SK-N-SH (cell line): ENCODE measurements at regions not wholly inside any gene's neighbourhood (a gene's known extent, or its start where the extent isn't known, plus 50 kb on each side); places are given as distances from the start of the nearest gene placed in this dataset.

ENCODE experiments used
- CTCF ChIA-PET: fragments of 300-600, 350-600 bp; formaldehyde crosslinking; extraction: SDS; loops from one replicate; lab custom pipeline; 2021; lab: Yijun Ruan, JAX
- POLR2A ChIA-PET: fragments of 350-600 bp; sonication (Branson Sonifier 250); formaldehyde crosslinking; extraction: SDS; loops from one replicate; lab custom pipeline; 2020; ENCODE audit warnings: antibody characterized with exemption, inconsistent platforms; lab: Yijun Ruan, JAX
- DNase-seq: peaks from one replicate; pipeline ENCODE4 v3.0.0; 2012
- H2AFZ ChIP-seq: fragments of 200-600 bp; sonication (generic); 2 replicates; pipeline ENCODE4 v1.8.1; 2016; ENCODE audit warnings: antibody characterized with exemption, mild to moderate bottlenecking, low read depth
- H3F3A ChIP-seq: fragments of 200-600 bp; sonication (generic); replicated peaks from 2 replicates; pipeline ENCODE3; 2016; ENCODE audit warnings: antibody characterized with exemption, mild to moderate bottlenecking; ENCODE audit not compliant: insufficient read depth
- H3K27ac ChIP-seq, 2 experiments: fragments of 200-500 bp in 1 of 2; fragments of 200-600 bp in 1 of 2; sonication (Bioruptor generic) in 1 of 2; sonication (generic), shearing (Covaris generic) in 1 of 2; 2 replicates each; pipeline versions ENCODE4 v1.5.1 to v1.6.1; 2014 to 2016; ENCODE audit warnings: low read depth in 2 of 2, inconsistent platforms in 1 of 2, low read length in 1 of 2, mild to moderate bottlenecking in 1 of 2, mixed read lengths in 1 of 2
- H3K27me3 ChIP-seq: fragments of 200-600 bp; sonication (generic), shearing (Covaris generic); 2 replicates; pipeline ENCODE4 v1.6.1; 2016; ENCODE audit warnings: mixed run types; ENCODE audit not compliant: insufficient read depth
- H3K36me3 ChIP-seq, 2 experiments: fragments of 200-500 bp in 1 of 2; fragments of 200-600 bp in 1 of 2; sonication (Bioruptor generic) in 1 of 2; sonication (generic) in 1 of 2; replicated peaks in 1 of 2; 2 replicates each; pipeline versions ENCODE3 to v1.5.1; 2014 to 2016; ENCODE audit warnings: low read length in 1 of 2, mild to moderate bottlenecking in 1 of 2; ENCODE audit not compliant: insufficient read depth in 2 of 2, control insufficient read depth in 1 of 2
- H3K4me1 ChIP-seq, 2 experiments: fragments of 200-500 bp in 1 of 2; fragments of 200-600 bp in 1 of 2; sonication (Bioruptor generic) in 1 of 2; sonication (generic), shearing (Covaris generic) in 1 of 2; 2 replicates each; pipeline versions ENCODE4 v1.5.1 to v1.6.1; 2014 to 2016; ENCODE audit warnings: low read depth in 1 of 2, low read length in 1 of 2, mixed run types in 1 of 2; ENCODE audit not compliant: insufficient read depth in 2 of 2, control insufficient read depth in 1 of 2
- H3K4me2 ChIP-seq: fragments of 200-600 bp; sonication (generic), shearing (Covaris generic); 2 replicates; pipeline ENCODE4 v1.6.1; 2017; ENCODE audit warnings: mixed run types
- H3K4me3 ChIP-seq, 2 experiments: fragments of 200-500 bp in 1 of 2; fragments of 200-600 bp in 1 of 2; sonication (Bioruptor generic) in 1 of 2; sonication (generic), shearing (Covaris generic) in 1 of 2; 2 replicates each; pipeline versions ENCODE4 v1.5.1 to v1.8.1; 2014 to 2016; ENCODE audit warnings: low read depth in 2 of 2, inconsistent platforms in 1 of 2, low read length in 1 of 2, mild to moderate bottlenecking in 1 of 2, mixed read lengths in 1 of 2, moderate library complexity in 1 of 2
- H3K79me2 ChIP-seq: fragments of 200-600 bp; sonication (generic); 2 replicates; pipeline ENCODE4 v1.8.1; 2017; ENCODE audit warnings: mild to moderate bottlenecking; ENCODE audit not compliant: insufficient read depth
- H3K9ac ChIP-seq: fragments of 200-600 bp; sonication (generic); 2 replicates; pipeline ENCODE4 v1.6.1; 2017; ENCODE audit warnings: mixed run types
- H3K9me2 ChIP-seq: fragments of 200-600 bp; sonication (generic); 2 replicates; pipeline ENCODE4 v1.6.1; 2017; ENCODE audit warnings: mixed run types
- H3K9me3 ChIP-seq: fragments of 200-600 bp; sonication (generic); 2 replicates; pipeline ENCODE4 v1.6.1; 2017; ENCODE audit warnings: mixed run types, mild to moderate bottlenecking, moderate library complexity
- H4K20me1 ChIP-seq: fragments of 200-600 bp; sonication (generic); 2 replicates; pipeline ENCODE4 v1.6.1; 2017; ENCODE audit warnings: mild to moderate bottlenecking, mixed run types; ENCODE audit not compliant: insufficient read depth
- CHD2 ChIP-seq: fragments of 150-350 bp; IDR thresholded peaks from 2 replicates; pipeline ENCODE4 v1.6.1; 2018; ENCODE audit warnings: low read length; ENCODE audit not compliant: partially characterized antibody
- FOSL2 ChIP-seq: IDR thresholded peaks from 2 replicates; pipeline ENCODE4 v1.4.0; 2012; ENCODE audit warnings: low read depth, mild to moderate bottlenecking, moderate library complexity, borderline replicate concordance
- FOXJ3 ChIP-seq: sonication (generic); formaldehyde crosslinking; IDR thresholded peaks from 2 replicates; pipeline ENCODE4 v1.5.1; 2020; ENCODE audit warnings: mild to moderate bottlenecking, missing genetic modification reagents
- MEF2A ChIP-seq: IDR thresholded peaks from 2 replicates; pipeline ENCODE4 v1.4.0; 2012; ENCODE audit warnings: low read depth, borderline replicate concordance
- MXI1 ChIP-seq: IDR thresholded peaks from 2 replicates; pipeline ENCODE4 v1.6.1; 2012; ENCODE audit warnings: mild to moderate bottlenecking, low read depth, low read length, improper control_type of control experiment
- NFIC ChIP-seq: IDR thresholded peaks from 2 replicates; pipeline ENCODE4 v1.4.0; 2012; ENCODE audit warnings: borderline replicate concordance
- NRF1 ChIP-seq: IDR thresholded peaks from 2 replicates; pipeline ENCODE4 v1.6.1; 2012; ENCODE audit warnings: low read depth, mild to moderate bottlenecking, low read length
- RCOR1 ChIP-seq: fragments of 150-350 bp; IDR thresholded peaks from 2 replicates; pipeline ENCODE4 v1.6.1; 2017; ENCODE audit warnings: antibody characterized with exemption, low read length
- RFX5 ChIP-seq: IDR thresholded peaks from 2 replicates; pipeline ENCODE4 v1.6.1; 2012; ENCODE audit warnings: mild to moderate bottlenecking, improper control_type of control experiment, low read length
- SIN3A ChIP-seq: IDR thresholded peaks from 2 replicates; pipeline ENCODE4 v1.6.1; 2012; ENCODE audit warnings: low read depth, mild to moderate bottlenecking, low read length, moderate library complexity, borderline replicate concordance
- SMC3 ChIP-seq: IDR thresholded peaks from 2 replicates; pipeline ENCODE4 v1.6.1; 2012; ENCODE audit warnings: low read depth, low read length, improper control_type of control experiment
- TAF1 ChIP-seq: IDR thresholded peaks from 2 replicates; pipeline ENCODE4 v1.6.1; 2012; ENCODE audit warnings: low read depth, mild to moderate bottlenecking, low read length, moderate library complexity, borderline replicate concordance
- YY1 ChIP-seq: IDR thresholded peaks from 2 replicates; pipeline ENCODE4 v1.4.0; 2012; ENCODE audit warnings: low read depth, mild to moderate bottlenecking
- WGBS: methylation state at CpG from one replicate; pipeline ENCODE4 v1.1.6; 2017; ENCODE audit warnings: low lambda C conversion rate; 5-methylcytosine and 5-hydroxymethylcytosine counted together
- TF ChIP-seq, protein P1 (sequence below): fragments of 200-600 bp; sonication (generic); IDR thresholded peaks from 2 replicates; pipeline ENCODE4 v1.6.1; 2017; ENCODE audit warnings: antibody characterized with exemption, mild to moderate bottlenecking, moderate library complexity
- TF ChIP-seq, protein P2 (sequence below): IDR thresholded peaks from 2 replicates; pipeline ENCODE4 v1.4.0; 2012; ENCODE audit warnings: low read depth, borderline replicate concordance
- TF ChIP-seq, protein P3 (sequence below): IDR thresholded peaks from 2 replicates; pipeline ENCODE4 v1.4.0; 2012; ENCODE audit warnings: low read depth
- TF ChIP-seq, protein P4 (sequence below): IDR thresholded peaks from 2 replicates; pipeline ENCODE4 v1.6.1; 2012; ENCODE audit warnings: mild to moderate bottlenecking, low read depth, low read length, moderate library complexity

DNA sequence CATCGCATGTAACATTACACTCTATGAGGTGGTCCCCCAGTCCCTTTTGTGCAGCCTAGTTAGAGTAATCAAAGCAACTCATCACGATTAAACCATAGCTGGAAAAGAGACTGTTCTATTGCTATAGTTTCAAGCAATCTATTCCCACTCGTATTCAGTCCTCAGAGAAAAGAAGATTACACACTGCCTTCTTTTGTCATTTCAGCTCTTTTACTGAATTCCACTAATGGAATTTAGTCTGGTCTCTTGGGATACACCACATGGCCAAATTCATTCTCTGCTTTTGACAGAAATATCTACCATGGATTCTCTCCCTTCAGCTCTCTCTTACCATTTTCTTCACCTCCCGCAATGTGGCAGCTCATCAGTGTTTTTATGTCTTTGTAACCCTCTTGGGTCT, 108.9 kb upstream of the HDAC9 start:
- Histone ChIP-seq H2AFZ (no peak overlapping the region), H3K27ac (no peak overlapping the region), H3K27me3 (no peaks in the 10 kb centered on the region), H4K20me1 (no peaks in the 10 kb centered on the region), H3K4me2 (no peak overlapping the region), H3K9ac (no peak overlapping the region), H3K79me2 (no peaks in the 10 kb centered on the region), H3F3A (peaks cover 13% of the 10 kb centered on the region), H3K4me3 (no peak overlapping the region), H3K9me3 (no peaks in the 10 kb centered on the region), H3K36me3 (no peaks in the 10 kb centered on the region), H3K4me1 (peaks cover 3 to 16% of the 10 kb centered on the region in 2 experiments), H3K9me2 (no peaks in the 10 kb centered on the region)
- ChIA-PET POLR2A (no interaction called here), CTCF (interaction anchor here (0.9 to 1.4 kb wide), 3 partner anchors 14 to 21 kb away, joined by 3 read pairs; no protein-coding TSS in a partner anchor)
- 87% methylated on average over 4 of the region's 4 CpGs for WGBS
- no peak for DNase-seq
- TF ChIP-seq FOXJ3 (no peak), MXI1 (no peak), SMC3 (no peak), YY1 (no peak), FOSL2 (no peak), RCOR1 (no peak)
- TF ChIP-seq, protein P1, sequence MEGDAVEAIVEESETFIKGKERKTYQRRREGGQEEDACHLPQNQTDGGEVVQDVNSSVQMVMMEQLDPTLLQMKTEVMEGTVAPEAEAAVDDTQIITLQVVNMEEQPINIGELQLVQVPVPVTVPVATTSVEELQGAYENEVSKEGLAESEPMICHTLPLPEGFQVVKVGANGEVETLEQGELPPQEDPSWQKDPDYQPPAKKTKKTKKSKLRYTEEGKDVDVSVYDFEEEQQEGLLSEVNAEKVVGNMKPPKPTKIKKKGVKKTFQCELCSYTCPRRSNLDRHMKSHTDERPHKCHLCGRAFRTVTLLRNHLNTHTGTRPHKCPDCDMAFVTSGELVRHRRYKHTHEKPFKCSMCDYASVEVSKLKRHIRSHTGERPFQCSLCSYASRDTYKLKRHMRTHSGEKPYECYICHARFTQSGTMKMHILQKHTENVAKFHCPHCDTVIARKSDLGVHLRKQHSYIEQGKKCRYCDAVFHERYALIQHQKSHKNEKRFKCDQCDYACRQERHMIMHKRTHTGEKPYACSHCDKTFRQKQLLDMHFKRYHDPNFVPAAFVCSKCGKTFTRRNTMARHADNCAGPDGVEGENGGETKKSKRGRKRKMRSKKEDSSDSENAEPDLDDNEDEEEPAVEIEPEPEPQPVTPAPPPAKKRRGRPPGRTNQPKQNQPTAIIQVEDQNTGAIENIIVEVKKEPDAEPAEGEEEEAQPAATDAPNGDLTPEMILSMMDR, result no peak

DNA sequence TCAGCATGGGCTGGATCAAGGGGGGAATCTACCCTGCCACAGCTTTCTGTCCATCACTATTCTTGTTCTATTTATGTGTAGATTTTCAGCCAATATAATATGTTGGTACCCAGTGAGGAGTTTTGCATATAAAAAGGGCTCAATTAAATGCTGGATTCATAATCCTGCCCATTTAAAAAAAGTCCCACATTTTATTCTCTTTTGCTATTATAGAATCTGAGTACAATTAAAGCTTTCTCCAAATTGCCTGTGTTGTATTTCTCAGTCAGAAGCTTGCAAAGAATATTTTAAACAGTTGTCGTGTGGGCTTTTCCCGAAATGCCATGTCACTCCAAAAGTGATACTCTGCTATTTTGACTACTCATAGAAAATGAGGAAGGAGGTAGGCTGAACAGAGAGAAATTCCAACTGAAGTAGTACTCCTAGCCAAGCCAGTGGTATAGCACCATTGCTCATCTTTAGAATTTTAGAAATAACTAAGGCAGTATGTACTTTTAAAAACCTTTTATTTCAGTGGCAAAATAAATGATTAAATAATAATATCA, 108.3 kb upstream of the HDAC9 start:
- no peaks in the 10 kb centered on the region for H3K36me3 ChIP-seq
- H4K20me1 ChIP-seq, result no peaks in the 10 kb centered on the region
- H3K4me1 ChIP-seq, result peaks cover 3 to 16% of the 10 kb centered on the region in 2 experiments
- POLR2A ChIA-PET, result no interaction called here
- H2AFZ ChIP-seq, result no peak overlapping the region
- CTCF ChIA-PET, result interaction anchor here (0.9 to 1.4 kb wide), 3 partner anchors 13 to 21 kb away, joined by 3 read pairs; no protein-coding TSS in a partner anchor
- H3K9me2 ChIP-seq, result no peaks in the 10 kb centered on the region
- H3K4me3 ChIP-seq, result no peak overlapping the region
- DNase-seq, result no peak
- no peaks in the 10 kb centered on the region for H3K27me3 ChIP-seq
- 83% methylated on average over 2 of the region's 2 CpGs for WGBS
- H3K27ac ChIP-seq, result no peak overlapping the region
- no peak overlapping the region for H3K9ac ChIP-seq
- H3K4me2 ChIP-seq, result no peak overlapping the region
- peaks cover 13% of the 10 kb centered on the region for H3F3A ChIP-seq
- no peaks in the 10 kb centered on the region for H3K9me3 ChIP-seq
- H3K79me2 ChIP-seq, result no peaks in the 10 kb centered on the region
- TF ChIP-seq FOXJ3, result no peak
- TF ChIP-seq TAF1, result no peak
- no peak for TF ChIP-seq MEF2A
- TF ChIP-seq, protein P2, sequence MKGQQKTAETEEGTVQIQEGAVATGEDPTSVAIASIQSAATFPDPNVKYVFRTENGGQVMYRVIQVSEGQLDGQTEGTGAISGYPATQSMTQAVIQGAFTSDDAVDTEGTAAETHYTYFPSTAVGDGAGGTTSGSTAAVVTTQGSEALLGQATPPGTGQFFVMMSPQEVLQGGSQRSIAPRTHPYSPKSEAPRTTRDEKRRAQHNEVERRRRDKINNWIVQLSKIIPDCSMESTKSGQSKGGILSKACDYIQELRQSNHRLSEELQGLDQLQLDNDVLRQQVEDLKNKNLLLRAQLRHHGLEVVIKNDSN, result no peak
- no peak for TF ChIP-seq SIN3A
- TF ChIP-seq, protein P1, result no peak
- TF ChIP-seq CHD2, result no peak
- no peak for TF ChIP-seq RFX5
- TF ChIP-seq NRF1, result no peak
- no peak for TF ChIP-seq RCOR1
- TF ChIP-seq, protein P3, sequence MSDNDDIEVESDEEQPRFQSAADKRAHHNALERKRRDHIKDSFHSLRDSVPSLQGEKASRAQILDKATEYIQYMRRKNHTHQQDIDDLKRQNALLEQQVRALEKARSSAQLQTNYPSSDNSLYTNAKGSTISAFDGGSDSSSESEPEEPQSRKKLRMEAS, result no peak
- TF ChIP-seq SMC3, result no peak
- TF ChIP-seq, protein P4, sequence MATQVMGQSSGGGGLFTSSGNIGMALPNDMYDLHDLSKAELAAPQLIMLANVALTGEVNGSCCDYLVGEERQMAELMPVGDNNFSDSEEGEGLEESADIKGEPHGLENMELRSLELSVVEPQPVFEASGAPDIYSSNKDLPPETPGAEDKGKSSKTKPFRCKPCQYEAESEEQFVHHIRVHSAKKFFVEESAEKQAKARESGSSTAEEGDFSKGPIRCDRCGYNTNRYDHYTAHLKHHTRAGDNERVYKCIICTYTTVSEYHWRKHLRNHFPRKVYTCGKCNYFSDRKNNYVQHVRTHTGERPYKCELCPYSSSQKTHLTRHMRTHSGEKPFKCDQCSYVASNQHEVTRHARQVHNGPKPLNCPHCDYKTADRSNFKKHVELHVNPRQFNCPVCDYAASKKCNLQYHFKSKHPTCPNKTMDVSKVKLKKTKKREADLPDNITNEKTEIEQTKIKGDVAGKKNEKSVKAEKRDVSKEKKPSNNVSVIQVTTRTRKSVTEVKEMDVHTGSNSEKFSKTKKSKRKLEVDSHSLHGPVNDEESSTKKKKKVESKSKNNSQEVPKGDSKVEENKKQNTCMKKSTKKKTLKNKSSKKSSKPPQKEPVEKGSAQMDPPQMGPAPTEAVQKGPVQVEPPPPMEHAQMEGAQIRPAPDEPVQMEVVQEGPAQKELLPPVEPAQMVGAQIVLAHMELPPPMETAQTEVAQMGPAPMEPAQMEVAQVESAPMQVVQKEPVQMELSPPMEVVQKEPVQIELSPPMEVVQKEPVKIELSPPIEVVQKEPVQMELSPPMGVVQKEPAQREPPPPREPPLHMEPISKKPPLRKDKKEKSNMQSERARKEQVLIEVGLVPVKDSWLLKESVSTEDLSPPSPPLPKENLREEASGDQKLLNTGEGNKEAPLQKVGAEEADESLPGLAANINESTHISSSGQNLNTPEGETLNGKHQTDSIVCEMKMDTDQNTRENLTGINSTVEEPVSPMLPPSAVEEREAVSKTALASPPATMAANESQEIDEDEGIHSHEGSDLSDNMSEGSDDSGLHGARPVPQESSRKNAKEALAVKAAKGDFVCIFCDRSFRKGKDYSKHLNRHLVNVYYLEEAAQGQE, result no peak
- TF ChIP-seq NFIC, result no peak
